Liver (tissue), 7 donors: ENCODE measurements at regions not wholly inside any gene's neighbourhood (a gene's known extent, or its start where the extent isn't known, plus 50 kb on each side); places are given as distances from the start of the nearest gene placed in this dataset.

Experiments used
- DNase-seq: peaks from one replicate; pipeline ENCODE4 v3.0.0-alpha.2; 2017; ENCODE audit warnings: low spot score
- H3K27ac ChIP-seq, 2 donors: one replicate each; pipeline ENCODE4 v1.7.0; 2013; ENCODE audit warnings: inconsistent platforms in 2 of 2, low read length in 2 of 2, control low read depth in 1 of 2, low read depth in 1 of 2, mild to moderate bottlenecking in 1 of 2
- H3K27me3 ChIP-seq, 4 donors: one replicate each; pipeline versions ENCODE4 v1.6.1 to v1.7.0; 2013; ENCODE audit warnings: low read length in 3 of 4, inconsistent platforms in 1 of 4, mild to moderate bottlenecking in 1 of 4, moderate library complexity in 1 of 4; ENCODE audit not compliant: control insufficient read depth in 4 of 4, insufficient read depth in 4 of 4
- H3K36me3 ChIP-seq, 4 donors: one replicate each; pipeline versions ENCODE4 v1.6.1 to v1.7.0; 2013; ENCODE audit warnings: low read length in 3 of 4, mild to moderate bottlenecking in 3 of 4, low read depth in 1 of 4, moderate library complexity in 1 of 4; ENCODE audit not compliant: control insufficient read depth in 4 of 4, insufficient read depth in 3 of 4
- H3K4me1 ChIP-seq, 4 donors: one replicate each; pipeline versions ENCODE4 v1.6.1 to v1.7.0; 2013; ENCODE audit warnings: low read length in 3 of 4, mild to moderate bottlenecking in 3 of 4, moderate library complexity in 1 of 4; ENCODE audit not compliant: control insufficient read depth in 4 of 4, insufficient read depth in 4 of 4
- H3K4me3 ChIP-seq, 3 donors: one replicate each; pipeline versions ENCODE4 v1.6.1 to v1.7.0; 2013; ENCODE audit warnings: low read length in 3 of 3, control low read depth in 1 of 3, low read depth in 1 of 3, mild to moderate bottlenecking in 1 of 3
- H3K9ac ChIP-seq, 2 donors: one replicate each; pipeline ENCODE4 v1.7.0; 2013; ENCODE audit warnings: low read length in 2 of 2, mild to moderate bottlenecking in 2 of 2, moderate library complexity in 2 of 2, control low read depth in 1 of 2, low read depth in 1 of 2
- H3K9me3 ChIP-seq, 4 donors: one replicate each; pipeline versions ENCODE4 v1.6.1 to v1.7.0; 2013; ENCODE audit warnings: low read length in 3 of 4; ENCODE audit not compliant: control insufficient read depth in 4 of 4
- EGR1 ChIP-seq, 2 donors: IDR thresholded peaks; 2 replicates each; pipeline ENCODE4 v1.6.1; 2016 to 2018; ENCODE audit warnings: antibody characterized with exemption in 2 of 2, low read depth in 2 of 2
- FOXA2 ChIP-seq: IDR thresholded peaks from 2 replicates; pipeline ENCODE4 v1.6.1; 2016; ENCODE audit warnings: antibody characterized with exemption
- HNF4A ChIP-seq, 2 donors: conservative IDR thresholded peaks; 2 replicates each; pipeline ENCODE4 v1.6.1; 2016; ENCODE audit warnings: antibody characterized with exemption in 2 of 2, mild to moderate bottlenecking in 2 of 2
- HNF4G ChIP-seq: IDR thresholded peaks from 2 replicates; pipeline ENCODE4 v1.6.1; 2016; ENCODE audit warnings: antibody characterized with exemption
- NR2F2 ChIP-seq: IDR thresholded peaks from 2 replicates; pipeline ENCODE4 v1.6.1; 2016; ENCODE audit warnings: antibody characterized with exemption
- RXRA ChIP-seq, 2 donors: IDR thresholded peaks; 2 replicates each; pipeline ENCODE4 v1.6.1; 2017 to 2018; ENCODE audit warnings: antibody characterized with exemption in 2 of 2, mild to moderate bottlenecking in 1 of 2
- SP1 ChIP-seq: IDR thresholded peaks from 2 replicates; pipeline ENCODE4 v1.6.1; 2018; ENCODE audit warnings: antibody characterized with exemption, mild to moderate bottlenecking
- YY1 ChIP-seq: IDR thresholded peaks from 2 replicates; pipeline ENCODE4 v1.6.1; 2016; ENCODE audit warnings: antibody characterized with exemption, mild to moderate bottlenecking
- WGBS: extraction: QIAGEN DNeasy Blood & Tissue Kit; methylation state at CpG from one replicate; pipeline ENCODE4 v1.1.7; 2013; 5-methylcytosine and 5-hydroxymethylcytosine counted together
- TF ChIP-seq, protein P1 (sequence below): IDR thresholded peaks from 2 replicates; pipeline ENCODE4 v1.6.1; 2016; ENCODE audit warnings: antibody characterized with exemption, mild to moderate bottlenecking
- TF ChIP-seq, protein P2 (sequence below): IDR thresholded peaks from 2 replicates; pipeline ENCODE4 v1.6.1; 2016; ENCODE audit warnings: antibody characterized with exemption
- TF ChIP-seq, protein P3 (sequence below): IDR thresholded peaks from 2 replicates; pipeline ENCODE4 v1.6.1; 2016; ENCODE audit warnings: antibody characterized with exemption
- donor health status: healthy.
- donor health status: healthy.
- donor health status: healthy.
- donor health status: healthy.

DNA sequence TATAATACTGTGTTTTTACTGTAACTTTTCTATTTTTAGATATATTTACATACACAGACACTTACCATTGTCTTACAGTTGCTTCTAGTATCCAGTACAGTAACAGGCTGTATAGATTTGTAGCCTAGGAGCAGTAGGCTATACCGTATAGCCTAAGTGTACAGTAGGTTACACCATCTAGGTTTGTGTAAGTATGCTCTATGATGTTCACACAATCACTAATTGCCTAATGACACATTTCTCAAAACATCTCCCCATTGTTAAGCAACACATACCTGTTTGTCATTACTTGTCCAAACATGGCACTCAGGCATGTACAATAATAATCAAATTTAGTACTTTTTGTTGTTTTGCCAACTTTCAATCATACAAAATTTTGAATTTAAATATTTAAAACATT, 757.3 kb downstream of the DOK5 start:
- no peaks in the 10 kb centered on the region for H3K36me3 ChIP-seq
- no peaks in the 10 kb centered on the region for H3K27me3 ChIP-seq
- H3K4me3 ChIP-seq, result no peak overlapping the region
- H3K4me1 ChIP-seq, result no peaks in the 10 kb centered on the region
- no peak for DNase-seq
- peaks cover 0 to 6% (median 0%) of the 10 kb centered on the region in 4 donors for H3K9me3 ChIP-seq
- no peak overlapping the region for H3K9ac ChIP-seq
- no peak overlapping the region for H3K27ac ChIP-seq
- TF ChIP-seq, protein P1, sequence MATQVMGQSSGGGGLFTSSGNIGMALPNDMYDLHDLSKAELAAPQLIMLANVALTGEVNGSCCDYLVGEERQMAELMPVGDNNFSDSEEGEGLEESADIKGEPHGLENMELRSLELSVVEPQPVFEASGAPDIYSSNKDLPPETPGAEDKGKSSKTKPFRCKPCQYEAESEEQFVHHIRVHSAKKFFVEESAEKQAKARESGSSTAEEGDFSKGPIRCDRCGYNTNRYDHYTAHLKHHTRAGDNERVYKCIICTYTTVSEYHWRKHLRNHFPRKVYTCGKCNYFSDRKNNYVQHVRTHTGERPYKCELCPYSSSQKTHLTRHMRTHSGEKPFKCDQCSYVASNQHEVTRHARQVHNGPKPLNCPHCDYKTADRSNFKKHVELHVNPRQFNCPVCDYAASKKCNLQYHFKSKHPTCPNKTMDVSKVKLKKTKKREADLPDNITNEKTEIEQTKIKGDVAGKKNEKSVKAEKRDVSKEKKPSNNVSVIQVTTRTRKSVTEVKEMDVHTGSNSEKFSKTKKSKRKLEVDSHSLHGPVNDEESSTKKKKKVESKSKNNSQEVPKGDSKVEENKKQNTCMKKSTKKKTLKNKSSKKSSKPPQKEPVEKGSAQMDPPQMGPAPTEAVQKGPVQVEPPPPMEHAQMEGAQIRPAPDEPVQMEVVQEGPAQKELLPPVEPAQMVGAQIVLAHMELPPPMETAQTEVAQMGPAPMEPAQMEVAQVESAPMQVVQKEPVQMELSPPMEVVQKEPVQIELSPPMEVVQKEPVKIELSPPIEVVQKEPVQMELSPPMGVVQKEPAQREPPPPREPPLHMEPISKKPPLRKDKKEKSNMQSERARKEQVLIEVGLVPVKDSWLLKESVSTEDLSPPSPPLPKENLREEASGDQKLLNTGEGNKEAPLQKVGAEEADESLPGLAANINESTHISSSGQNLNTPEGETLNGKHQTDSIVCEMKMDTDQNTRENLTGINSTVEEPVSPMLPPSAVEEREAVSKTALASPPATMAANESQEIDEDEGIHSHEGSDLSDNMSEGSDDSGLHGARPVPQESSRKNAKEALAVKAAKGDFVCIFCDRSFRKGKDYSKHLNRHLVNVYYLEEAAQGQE, result no peak
- no peak for TF ChIP-seq SP1
- TF ChIP-seq, protein P2, sequence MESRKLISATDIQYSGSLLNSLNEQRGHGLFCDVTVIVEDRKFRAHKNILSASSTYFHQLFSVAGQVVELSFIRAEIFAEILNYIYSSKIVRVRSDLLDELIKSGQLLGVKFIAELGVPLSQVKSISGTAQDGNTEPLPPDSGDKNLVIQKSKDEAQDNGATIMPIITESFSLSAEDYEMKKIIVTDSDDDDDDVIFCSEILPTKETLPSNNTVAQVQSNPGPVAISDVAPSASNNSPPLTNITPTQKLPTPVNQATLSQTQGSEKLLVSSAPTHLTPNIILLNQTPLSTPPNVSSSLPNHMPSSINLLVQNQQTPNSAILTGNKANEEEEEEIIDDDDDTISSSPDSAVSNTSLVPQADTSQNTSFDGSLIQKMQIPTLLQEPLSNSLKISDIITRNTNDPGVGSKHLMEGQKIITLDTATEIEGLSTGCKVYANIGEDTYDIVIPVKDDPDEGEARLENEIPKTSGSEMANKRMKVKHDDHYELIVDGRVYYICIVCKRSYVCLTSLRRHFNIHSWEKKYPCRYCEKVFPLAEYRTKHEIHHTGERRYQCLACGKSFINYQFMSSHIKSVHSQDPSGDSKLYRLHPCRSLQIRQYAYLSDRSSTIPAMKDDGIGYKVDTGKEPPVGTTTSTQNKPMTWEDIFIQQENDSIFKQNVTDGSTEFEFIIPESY, result no peak
- no peak for TF ChIP-seq RXRA (IDR thresholded peaks at IDR 0.05)
- TF ChIP-seq NR2F2, result no peak
- TF ChIP-seq FOXA2, result no peak
- TF ChIP-seq, protein P3, sequence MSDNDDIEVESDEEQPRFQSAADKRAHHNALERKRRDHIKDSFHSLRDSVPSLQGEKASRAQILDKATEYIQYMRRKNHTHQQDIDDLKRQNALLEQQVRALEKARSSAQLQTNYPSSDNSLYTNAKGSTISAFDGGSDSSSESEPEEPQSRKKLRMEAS, result no peak
- no peak for TF ChIP-seq HNF4G
- no peak for TF ChIP-seq YY1
- no peak for TF ChIP-seq EGR1 (IDR thresholded peaks at IDR 0.05; ENCODE audit: low read depth in 2 of 2)
- WGBS, result 89% methylated on average over 1 of the region's 1 CpG

DNA sequence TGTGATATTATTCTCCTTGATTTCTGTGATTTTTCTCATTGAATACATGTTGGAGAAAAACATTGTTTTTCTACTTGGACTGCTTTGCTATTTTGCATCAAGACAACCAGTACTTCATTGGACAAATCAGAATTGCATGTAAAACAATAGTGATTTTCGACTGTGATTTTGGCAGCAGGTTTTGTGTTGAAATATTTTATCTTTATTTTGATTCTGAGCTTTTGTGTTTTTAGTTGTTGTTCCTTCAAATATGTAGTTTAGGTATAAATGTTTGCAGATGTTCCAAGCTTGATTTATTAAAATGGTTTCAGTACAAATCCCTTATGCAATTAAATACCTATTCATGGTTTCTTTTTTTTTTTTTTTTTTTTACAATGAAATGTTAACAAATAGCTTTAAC, 754.1 kb downstream of the DOK5 start:
- Histone ChIP-seq H3K27me3 (no peaks in the 10 kb centered on the region), H3K9me3 (peaks cover 0 to 4% (median 0%) of the 10 kb centered on the region in 4 donors), H3K36me3 (no peaks in the 10 kb centered on the region), H3K4me3 (no peak overlapping the region), H3K4me1 (no peaks in the 10 kb centered on the region), H3K27ac (no peak overlapping the region), H3K9ac (no peak overlapping the region)
- TF ChIP-seq HNF4A (conservative IDR thresholded peaks at IDR 0.05) (no peak), RXRA (IDR thresholded peaks at IDR 0.05) (no peak), YY1 (no peak)
- TF ChIP-seq, protein P1, result no peak
- TF ChIP-seq, protein P2, result no peak
- TF ChIP-seq, protein P3, result no peak
- DNase-seq, result no peak
- 57% methylated on average over 1 of the region's 1 CpG for WGBS
